Nucleus accumbens (tissue), 56 donors: ENCODE measurements at regions not wholly inside any gene's neighbourhood (a gene's known extent, or its start where the extent isn't known, plus 50 kb on each side); places are given as distances from the start of the nearest gene placed in this dataset.
"Not testable (repeated sequence)": the region's sequence is repeated elsewhere in the genome, so short reads cannot be mapped to it uniquely, and the experiment has no call there.

ENCODE experiments used
- DNase-seq, 56 donors: peaks; one replicate each; lab custom pipeline; 2025; lab: John Stamatoyannopoulos, UW

DNA sequence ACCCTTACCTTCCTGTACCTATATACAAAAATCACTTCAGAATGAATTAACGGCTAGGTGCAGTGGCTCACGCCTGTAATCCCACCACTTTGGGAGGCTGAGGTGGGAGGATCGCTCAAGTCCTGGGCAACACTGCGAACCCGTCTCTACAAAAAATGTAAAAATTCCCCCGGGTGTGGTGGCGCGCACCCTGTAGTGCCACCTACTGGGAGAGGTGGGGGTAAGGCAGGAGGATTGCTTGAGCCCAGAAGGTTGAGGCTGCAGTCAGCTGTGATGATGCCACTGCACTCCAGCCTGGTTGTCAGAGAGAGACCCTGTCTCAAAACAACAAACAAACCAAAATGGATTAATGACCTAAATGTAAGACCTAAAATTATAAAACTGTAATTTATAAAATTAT is 307.6 kb downstream of the SPATA31A1 start:
- not testable (repeated sequence) for DNase-seq

DNA sequence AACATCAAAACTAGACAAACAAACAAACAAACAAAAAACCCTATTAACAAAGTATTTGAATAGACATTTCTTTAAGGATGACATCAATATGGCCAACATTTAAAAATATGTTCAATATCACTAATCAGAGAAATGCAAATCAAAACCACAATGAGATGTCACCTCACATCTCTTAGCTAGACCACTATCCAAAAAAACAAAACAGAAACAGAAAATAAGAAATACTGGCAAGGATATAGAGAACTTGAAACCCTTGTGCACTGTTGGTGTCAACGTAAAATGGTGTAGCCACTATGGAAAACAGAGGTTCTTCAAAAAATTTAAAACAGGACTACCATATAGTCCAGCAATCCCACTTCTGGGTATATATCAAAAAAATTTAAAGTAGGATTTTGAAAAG is 308.2 kb downstream of the SPATA31A1 start:
- not testable (repeated sequence) for DNase-seq

DNA sequence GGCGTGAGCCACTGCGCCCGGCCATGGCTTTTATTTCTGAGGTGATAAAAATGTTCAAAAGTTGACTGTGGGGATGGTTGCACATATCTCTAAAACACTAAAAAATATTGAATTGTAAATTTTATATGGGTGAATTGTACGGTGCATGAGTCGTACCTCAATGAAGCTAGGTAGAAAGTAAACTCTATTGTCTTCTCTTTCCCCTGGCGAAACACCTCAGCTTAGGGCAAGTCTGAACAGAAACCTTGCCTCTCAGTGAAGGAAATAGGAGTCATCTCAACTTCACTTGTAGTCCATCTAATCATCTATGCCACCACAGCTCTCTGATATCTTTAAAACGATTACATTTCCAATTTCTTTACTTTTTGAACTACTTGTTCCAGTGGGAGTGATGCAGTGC is 309.6 kb downstream of the SPATA31A1 start:
- not testable (repeated sequence) for DNase-seq

DNA sequence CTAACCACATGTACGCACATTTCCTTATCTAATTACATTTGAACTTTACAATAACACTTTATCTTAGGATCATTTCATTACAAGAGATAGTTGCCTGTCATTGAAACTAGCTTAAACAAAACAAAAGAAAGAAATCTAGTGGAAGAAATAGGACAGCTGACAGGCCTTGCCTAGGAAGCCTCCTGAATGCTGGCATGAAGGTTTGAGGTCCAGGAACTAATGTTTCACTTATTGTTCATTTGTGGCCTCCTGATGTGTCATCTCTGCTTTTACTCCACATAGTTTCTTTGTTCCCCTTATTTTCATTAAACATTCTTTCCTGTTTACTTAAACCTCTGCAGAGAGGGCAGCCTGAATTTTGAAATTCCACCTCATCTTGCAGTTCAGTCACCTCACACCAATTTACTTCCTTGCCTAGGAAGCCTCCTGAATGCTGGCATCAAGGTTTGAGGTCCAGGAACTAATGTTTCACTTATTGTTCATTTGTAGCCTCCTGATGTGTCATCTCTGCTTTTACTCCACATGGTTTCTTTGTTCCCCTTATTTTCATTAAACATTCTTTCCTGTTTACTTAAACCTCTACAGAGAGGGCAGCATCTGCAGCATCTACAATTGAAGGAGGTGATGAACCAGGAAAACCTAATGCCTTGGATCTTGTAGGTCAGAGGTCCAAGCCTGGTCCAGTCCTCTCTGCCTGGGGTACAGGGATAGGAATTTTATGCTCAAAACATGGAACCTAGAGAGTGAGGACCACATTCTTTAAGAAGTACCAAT is 319.2 kb downstream of the SPATA31A1 start:
- DNase-seq: not testable (repeated sequence)

DNA sequence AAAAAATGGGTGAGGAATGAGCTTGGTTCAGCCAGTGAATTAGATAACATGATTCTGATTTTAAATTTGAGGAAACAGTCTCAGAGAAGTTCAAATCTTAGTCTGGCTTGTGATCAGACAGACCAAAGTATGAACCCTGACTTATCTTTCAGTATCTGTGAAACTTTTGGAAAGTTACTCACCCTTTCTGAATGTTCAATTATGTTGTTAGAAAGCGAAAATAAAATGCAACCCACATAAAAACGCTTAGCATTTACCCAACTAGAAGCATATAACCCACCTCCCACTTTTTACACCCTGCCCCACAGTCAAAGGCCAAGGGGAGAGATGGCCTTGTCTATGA is 319.7 kb downstream of the SPATA31A1 start:
- not testable (repeated sequence) for DNase-seq

DNA sequence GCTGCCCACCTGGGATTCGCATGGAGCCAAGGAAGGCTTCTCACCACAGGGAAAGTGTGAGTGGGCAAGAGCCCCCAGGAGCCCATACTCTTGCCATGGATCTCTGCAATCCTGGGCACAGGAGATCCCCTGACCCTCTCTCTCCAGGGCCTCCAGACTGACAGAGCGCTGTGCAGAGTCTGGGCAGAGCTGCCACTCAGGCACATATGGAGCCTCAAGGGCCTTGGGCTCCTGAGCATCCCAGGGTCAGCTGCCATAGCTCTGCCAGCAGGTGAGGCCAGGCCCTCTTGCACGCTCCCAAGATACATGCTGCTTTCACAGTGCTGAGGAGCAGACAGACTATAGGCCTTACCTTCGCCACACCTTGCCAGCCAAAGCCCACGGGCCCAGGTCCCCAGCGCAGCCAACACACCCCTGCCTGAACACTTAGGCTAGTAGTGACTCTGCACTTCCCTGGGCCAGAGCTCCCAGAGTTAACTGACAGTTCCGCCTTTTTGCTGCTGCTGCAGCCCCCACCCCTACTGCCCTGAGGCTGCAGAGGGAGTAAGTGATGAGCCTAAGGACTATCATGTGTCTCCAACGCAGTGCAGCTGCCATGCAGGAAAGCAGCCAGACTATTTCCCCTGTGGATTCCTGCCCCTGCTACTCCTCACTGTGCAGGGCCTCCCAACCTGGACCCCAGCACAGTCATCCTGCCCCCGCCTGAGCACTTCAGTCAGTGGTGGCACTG is 323.2 kb downstream of the SPATA31A1 start:
- not testable (repeated sequence) for DNase-seq

DNA sequence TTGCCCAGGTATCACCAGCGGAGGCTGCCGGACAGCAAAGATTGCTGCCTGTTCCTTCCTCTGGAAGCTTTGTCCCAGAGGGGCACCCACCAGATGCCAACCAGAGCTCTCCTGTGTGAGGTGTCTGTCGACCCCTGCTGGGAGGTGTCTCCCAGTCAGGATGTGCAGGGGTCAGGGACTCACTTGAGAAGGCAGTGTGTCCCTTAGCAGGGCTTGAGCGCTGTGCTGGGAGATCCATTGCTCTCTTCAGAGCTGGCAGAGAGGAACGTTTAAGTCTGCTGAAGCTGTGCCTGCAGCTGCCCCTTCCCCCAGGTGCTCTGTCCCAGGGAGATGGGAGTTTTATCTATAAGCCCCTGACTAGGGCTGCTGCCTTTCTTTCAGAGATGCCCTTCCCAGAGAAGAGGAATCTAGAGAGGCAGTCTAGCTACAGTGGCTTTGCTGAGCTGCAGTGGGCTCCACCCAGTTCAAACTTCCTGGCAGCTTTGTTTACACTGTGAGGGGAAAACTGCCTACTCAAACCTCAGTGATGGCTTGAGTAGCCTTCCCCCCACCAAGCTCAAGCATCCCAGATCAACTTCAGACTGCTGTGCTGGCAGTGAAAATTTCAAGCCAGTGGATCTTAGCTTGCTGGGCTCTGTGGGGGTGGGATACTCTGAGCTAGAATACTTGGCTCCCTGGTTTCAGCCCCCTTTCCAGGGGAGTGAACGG is 325.4 kb downstream of the SPATA31A1 start:
- not testable (repeated sequence) for DNase-seq

DNA sequence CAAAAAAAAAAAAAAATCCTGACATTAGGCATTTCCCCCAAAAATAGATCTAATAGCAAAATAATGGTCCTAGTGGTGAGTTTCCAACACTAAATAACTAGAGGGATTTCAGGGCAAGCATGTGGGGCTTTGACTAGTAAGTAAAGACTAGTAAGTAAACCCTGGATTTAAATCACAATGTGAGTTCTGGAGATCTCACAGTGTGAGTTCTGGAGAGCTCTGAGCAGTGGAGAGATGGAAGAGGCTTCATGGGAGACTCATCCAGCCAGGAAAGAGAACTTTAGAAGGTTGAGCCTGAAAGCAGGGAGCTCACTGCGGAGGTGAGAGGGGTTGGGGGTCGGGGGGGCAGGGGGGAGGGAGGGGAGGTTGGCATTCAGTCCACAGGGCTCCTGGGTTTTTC is 373.4 kb downstream of the SPATA31A1 start:
- DNase-seq: not testable (repeated sequence)

DNA sequence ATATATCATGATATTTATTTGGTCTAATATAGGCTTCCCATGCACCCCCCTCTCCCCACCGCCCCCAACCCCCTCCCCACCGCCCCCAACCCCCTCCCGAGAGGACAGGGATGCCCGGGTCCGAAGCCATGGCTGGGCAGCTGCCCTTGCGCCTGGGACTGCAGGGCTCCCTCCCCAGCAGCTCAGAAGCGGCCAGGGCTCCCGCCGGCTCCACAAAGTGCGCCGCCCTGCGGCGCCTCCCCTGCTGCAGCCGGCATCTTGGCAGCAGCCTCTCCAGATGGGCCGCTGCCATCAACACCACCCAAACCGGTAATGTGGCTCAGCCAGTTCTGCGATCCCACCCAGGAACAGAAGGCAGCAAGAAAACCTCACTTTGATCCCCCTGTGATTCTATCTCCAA is 389.4 kb downstream of the SPATA31A1 start:
- DNase-seq: not testable (repeated sequence)

DNA sequence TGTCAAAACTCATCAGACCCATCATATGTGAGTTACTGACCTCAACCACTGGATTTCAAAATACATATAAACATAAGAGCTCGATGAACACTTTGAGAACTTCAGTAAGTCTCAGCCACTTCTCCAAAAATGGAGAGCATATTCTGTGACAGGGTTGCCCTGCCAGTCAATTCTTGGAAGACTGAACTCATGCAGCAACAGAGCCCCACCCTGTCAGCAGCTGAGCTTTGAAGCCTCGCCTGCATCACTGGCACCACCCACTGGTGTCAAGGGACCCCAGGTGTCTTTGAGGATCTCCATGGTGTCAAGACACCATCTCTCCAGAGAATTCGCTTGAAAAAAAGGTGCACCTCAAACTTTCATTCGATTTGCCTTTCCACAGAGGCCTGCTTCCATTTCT is 420.1 kb downstream of the SPATA31A1 start:
- not testable (repeated sequence) for DNase-seq

DNA sequence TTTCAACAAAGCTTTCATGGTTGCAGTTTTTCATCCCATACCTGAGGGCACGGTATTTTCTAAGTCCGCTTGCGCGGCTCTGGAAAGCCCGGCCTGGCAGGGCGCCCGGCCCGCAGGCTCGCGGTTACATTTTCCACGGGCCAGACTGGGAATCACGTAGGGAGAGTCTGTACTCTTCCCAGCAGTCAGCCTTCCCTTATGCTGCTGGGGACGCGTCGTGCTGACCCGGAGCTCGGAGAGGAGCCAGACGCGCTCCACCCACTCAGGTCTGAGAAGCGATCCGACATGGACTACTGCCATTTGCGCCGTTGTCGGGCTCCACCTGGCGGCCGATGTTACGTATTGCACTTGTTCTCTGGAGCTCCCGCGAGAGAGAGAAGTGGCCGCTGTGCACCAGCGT is 435.9 kb downstream of the SPATA31A1 start:
- not testable (repeated sequence) for DNase-seq

DNA sequence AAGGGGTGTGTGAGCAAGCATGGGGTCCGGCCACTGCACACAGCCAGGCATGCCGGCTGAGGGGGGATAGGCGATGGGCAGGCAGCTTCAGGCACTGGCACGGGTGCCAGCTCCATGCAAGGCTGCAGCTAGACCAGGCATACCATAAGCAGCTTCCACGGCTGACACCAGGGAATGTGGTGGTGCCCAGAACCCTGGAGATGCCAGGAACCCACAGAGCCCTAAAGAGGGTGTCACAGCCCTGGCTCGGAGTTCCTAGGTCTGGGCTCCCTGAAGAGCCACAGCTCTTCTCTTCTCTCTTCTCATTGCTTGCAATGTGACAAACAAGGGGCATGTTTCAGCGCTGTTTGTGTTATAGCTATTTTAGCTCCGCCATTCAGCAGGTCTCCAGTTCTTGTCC is 442.5 kb downstream of the SPATA31A1 start:
- not testable (repeated sequence) for DNase-seq

DNA sequence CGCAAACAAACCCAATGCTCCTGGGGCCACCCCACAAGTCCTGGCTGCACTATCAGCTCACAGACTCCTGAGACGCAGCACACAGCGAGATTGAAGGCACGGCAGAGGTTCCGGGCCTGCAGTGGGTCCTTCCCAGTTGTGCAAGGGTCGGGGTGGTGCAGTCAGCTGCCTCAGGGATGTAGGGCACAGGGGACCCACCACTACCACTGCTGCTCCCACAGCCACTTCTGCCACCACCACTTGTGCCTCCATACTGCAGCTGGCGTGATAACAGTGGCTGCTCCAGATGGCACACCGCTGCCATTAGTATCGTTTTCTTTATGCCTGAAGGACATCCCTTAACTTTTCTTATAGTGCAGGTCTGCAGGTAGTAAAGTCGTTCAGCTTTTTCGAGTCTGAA is 443.8 kb downstream of the SPATA31A1 start:
- not testable (repeated sequence) for DNase-seq

DNA sequence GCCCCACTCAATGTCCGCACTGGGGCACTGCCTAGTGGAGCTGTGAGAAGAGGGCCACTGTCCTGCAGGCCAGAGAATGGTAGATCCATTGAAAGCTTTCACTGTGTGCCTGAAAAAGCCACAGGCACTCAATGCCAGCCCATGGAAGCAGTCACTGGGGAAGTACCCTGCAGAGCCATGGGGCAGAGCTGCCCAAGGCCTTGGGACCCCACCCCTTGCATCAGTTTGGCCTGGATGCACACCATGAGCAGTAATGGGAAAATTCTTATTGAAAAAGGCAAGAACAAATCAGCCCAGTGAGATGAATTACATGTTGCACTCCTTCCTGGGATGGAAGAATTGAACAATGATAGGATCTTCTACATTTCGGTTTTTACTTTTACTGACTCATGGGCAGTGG is 447.1 kb downstream of the SPATA31A1 start:
- DNase-seq: not testable (repeated sequence)

DNA sequence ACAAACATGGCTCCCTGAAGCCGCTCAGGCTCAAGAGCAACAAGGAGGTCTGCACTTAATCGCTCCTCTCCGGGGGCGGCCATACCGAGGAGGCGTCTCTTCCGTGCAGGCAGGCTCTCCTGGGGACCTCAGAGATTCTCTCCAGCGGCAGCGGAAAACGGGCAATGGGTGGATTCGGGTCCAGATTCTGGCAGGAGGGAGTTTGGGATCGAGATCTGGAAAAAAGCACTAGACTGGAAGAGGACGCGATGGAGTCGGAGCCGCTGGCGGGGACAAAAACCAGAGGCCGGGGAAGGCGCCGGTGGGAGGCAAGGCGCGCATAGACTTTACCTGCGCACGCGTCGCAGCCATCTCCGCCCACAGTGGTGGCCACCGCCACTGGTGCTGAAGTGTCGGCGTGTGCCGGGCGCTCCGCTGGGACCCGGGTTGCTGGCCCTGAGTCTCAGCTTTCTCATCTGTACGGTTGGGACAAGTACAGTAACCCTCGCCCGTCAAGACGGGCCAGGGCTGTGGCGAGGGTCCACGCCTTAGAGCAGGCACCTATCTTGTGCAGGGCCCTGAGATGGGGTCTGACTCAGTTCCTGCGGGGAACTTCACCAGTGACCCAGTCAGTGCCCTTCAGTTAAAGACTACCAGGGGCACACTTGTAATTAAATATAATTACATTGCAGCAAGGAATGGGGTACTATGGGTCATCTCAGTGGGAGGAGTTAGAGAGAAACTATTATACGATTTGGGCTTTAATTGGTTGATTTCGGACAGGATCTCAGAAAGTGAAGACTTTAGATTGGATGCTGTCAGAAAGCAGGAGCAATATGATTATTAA is 454.1 kb downstream of the SPATA31A1 start:
- DNase-seq: peak in 46 of 56 donors; percentile 2 to 93 (median 54)

DNA sequence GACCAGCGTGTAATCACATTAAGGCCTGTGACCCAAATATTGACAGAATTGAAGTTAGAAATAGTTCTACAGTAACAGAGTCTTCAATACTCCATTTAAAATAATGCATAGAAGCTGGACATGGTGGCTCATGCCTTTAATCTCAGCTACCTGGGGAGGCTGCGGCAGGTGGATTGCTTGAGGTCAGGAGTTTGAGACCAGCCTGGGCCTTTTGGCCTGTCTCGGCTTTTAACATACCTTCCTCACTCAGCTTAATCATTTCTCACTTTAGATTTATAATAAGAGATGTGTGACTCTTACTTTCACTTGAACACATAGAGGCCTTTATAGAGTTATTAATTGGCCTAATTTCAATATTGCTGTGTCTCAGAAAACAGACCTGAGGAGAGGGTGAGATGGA is 454.9 kb downstream of the SPATA31A1 start:
- DNase-seq: not testable (repeated sequence)

DNA sequence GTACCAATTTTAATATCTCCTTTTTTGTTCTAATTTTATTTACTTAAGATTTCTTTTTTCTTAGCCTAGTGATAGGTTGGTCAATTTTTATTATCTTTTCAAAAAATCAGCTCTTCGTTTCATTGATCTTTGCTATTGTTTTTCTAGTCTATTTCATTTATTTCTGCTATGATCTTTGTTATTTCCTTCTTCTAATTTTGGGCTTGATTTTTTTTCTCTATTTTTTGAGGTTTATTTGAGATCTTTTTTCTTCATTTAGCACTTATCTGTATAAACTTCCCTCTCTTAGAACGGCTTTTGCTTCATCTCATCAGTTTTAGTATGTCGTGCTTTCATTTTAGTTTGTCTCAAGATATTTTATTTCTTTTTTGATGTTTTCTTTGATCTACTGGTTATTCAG is 456.1 kb downstream of the SPATA31A1 start:
- DNase-seq: not testable (repeated sequence)

DNA sequence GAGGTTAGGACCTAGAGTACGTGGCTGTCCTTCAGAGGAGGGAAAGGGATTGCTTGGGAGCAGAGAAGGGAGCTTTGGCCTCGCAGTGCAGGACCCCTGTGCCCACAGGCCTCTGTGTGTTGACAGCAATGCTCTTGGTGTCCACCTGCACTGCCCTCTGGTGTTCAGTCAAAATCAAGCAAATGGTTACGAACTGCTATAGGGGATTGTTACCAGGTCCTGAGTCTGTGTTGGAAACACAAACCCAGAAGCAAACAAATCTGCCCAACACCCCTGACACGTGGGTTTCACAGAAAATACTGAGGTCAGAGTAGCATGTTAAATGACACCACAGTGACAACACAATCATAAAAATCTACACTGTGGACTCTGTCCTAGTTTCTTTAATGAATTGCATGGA is 473.0 kb downstream of the SPATA31A1 start:
- DNase-seq: peak in 1 of 56 donors; percentile 11
